GM04504 (cell line): ENCODE measurements at regions not wholly inside any gene's neighbourhood (a gene's known extent, or its start where the extent isn't known, plus 50 kb on each side); places are given as distances from the start of the nearest gene placed in this dataset.

Source experiments
- DNase-seq: peaks from one replicate; pipeline ENCODE4 v3.0.0-alpha.2; 2012; ENCODE audit warnings: low read depth

DNA sequence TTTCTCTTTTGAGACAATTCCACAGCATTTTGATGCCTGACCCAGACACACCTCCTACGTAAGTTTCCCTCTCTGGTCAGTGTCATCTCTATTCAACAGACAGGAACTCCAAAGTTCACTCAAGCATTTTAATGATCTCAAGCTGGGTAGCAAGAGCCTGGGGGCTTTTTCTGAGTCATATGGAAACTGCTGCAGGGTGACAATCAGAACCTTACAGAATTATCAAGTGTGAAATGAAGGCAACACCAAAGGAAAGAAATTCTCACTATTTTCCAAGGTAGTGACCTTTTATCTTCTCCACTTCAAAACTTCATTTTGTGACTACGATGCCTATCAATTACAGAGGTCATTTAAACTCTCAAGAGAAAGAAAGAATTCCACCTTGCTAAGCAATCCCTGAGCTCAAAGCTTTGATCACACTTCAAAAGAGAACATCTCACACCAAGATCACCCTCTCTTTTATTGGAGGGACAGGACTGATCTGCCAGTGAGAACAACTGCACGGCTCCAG is 229.0 kb upstream of the ZC3H12C start:
- DNase-seq = no peak

DNA sequence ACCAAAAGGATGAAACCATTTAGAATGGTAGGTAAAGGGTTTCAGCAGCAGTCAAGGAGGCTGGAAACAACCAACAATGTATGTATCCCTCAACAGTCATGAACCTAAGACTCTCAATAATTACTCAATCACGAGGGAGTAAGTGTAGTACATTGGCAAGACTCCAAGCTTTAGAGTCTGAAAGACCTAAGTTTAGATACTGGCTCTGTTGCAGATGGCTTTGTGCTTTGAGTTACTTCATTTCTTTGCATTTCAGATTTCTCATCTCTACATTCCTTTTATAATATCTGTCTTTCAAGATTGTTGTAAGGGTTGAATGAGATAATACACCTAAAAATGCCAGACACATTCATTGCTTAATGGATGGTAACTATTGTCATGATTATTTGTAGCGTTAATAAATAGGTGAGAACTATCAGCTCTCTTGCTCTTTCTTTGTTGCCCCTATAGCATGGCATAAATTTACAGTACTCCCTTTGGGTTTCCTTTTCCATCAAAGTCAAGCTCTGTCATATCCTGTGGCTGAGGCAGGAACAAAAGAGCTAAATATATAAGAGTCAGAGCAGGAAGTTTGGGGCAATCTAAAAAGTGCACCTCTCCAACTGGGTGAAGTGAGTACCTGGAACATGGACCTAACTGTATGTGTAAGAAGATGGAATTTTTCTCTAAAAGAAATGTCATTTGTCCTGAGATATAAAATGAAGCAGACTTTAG is 228.2 kb upstream of the ZC3H12C start:
- no peak for DNase-seq

DNA sequence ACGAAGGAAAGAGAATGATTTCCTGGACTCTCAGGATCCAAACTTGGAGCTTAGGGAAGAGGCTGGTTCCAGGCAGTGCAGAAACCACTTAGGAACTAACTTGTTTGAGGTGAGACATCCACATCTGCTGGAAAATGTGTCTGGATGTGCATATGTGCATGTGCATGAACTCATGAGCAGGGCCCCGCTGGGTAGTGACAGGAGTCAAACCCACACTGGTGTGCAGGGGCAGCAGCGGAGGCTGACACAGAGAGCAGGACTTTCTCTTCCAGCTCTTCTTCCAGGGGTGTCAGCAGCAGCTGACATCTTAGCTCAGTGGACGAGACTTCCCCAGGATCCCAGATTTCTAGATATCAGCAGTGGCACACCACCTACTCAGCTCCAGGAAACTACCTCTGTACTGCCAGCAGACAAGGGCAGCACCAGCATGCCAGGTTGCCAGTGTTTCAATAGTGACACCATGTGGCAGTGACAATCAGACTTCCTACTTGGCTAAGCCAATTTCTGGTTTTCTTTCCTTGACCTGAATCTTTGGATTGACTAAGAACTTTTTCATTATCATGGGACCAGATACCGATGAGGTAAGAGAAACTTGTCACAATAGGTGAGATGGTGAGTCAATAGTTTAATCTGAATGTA is 227.5 kb upstream of the ZC3H12C start:
- no peak for DNase-seq

DNA sequence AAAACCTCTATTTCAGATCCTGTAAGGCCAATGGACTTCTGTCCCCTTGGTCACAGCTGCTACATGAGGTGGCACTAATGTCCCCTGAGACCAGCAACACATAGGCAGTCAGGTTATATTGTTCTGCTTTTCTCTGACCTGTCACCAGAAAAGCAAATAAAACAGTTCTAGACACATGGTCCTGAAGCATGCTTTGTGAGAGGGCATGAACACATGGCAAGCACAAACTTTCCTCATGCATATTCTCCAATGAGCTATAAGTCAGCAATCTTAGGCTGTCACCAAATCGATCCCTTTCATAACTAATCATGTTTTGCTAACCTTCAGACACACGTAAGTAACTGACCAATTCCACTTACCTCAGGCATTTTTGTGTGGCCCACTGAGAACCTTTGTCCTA is 225.4 kb upstream of the ZC3H12C start:
- DNase-seq = no peak

DNA sequence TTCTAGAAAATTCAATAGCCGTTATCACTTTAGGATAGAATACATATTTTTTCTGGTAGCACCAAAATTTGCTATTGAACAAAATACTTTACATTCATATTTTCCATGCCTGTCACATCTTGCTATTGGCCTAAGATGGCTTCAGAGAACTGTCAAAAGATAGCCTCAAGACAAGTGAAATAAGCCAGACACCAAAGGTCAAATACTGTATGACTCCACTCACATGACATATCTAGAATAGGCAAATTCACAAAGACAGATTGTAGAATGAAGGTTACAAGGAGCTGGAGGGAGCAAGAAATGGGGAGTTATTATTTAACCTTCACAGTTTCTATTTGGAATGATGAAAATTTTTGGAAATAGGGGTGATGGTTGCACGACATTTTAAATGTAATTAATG is 223.7 kb upstream of the ZC3H12C start:
- no peak for DNase-seq

GRCh38 chr11:109870297-109870696 is 222.9 kb upstream of the ZC3H12C start:
- no peak for DNase-seq

DNA sequence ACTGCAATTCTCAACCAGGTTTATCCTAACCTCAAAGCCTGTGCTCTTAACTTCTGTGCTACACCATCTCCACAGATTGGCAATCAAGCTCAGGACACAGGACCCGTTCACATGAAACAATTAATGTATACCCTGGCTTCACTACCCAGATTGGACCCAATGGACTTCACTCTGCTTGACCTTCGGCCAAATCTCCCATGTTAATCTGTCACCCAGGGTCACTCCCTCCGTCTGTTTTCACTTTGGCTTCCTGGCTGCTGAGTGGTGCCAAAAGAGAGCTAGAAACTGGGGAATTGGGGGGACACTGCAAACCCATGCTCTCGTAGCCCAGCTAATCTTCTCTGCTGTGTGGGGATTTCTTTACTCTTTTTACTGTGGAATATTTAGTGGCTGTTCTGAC is 216.1 kb upstream of the ZC3H12C start:
- no peak for DNase-seq

DNA sequence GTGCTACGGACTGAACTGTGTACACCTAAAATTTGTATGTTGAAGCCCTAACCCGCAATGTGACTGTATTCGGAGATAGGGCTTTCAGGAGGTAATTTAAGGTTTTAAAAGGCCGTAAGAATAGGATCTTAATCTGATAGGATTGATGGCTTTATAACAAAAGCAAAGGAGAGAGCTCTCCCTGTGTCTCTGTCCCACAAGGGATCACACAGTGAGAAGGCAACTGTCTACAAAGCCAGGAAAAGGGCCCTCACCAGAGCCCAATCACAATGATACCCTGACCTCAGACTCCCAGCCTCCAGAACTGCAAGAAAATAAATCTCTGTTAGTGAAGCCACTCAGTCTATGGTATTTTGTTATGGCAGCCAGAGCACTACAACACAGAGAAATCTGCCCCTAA is 208.7 kb upstream of the ZC3H12C start:
- DNase-seq = no peak

DNA sequence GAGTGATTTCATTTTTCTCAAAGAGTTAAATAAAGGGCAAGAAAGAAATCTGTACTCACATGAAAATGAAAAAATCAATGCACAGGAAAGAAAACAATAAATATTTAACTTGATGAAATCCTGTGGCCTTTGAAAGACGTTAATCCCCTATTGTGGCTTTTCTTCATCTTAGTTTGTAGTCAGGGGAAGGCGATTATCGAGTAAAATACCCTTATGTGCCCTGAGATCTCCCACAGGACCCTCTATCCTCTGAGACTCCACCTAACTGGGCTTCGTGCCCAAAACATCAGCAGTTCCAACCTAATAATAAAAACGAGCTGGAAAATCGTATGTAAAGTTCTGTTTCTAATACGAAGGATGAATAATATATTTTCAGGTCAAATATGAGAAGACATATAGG is 208.2 kb upstream of the ZC3H12C start:
- no peak for DNase-seq

GRCh38 chr11:109892321-109892794 is 200.8 kb upstream of the ZC3H12C start:
- no peak for DNase-seq

DNA sequence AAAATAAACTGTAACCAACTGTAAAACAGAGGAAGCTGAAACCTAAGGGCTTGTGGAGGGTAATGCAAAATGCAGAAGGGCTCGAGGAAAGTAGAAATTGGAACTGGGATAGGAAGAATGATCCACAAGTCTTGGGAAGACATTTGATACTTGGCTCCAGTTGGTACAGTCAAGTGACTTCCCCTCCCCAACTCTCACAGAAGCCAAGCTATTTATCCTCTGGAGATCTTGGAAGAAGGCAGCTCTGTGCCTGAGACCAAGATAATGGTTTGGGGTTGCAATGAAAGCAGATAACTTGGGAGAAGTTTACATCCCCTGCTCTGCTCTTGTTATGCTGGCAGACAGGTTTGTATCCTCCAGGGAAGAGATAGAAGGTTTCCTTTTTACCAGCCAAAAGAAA is 198.9 kb upstream of the ZC3H12C start:
- DNase-seq = no peak

GRCh38 chr11:109898592-109898991 is 194.6 kb upstream of the ZC3H12C start:
- no peak for DNase-seq

DNA sequence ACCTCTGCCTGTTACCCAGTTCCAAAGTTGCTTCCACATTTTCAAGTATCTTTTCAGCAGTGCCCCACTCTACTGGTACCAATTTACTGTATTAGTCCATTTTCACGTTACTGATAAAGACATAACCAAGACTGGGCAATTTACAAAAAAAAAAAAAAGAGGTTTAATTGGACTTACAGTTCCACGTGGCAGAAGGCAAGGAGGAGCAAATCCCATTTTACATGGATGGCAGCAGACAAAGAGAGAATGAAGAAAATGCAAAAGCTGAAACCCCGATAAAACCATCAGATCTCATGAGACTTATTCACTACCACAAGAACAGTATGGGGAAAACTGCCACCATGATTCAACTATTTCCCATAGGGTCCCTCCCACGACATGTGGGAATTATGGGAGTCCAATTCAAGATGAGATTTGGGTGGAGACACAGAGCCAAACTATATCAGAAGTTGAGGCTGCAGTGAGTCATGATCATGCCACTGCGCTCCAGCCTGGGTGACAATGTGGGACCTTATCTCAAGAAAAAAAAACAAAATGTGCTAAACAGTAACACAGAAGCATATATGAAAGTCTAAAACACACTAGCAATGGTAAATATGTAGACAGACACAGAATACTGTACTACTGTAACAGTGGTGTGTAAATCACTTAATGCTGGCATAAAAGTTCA is 190.3 kb upstream of the ZC3H12C start:
- no peak for DNase-seq

GRCh38 chr11:109911488-109911887 is 181.7 kb upstream of the ZC3H12C start:
- no peak for DNase-seq

GRCh38 chr11:109914038-109914437 is 179.2 kb upstream of the ZC3H12C start:
- no peak for DNase-seq

DNA sequence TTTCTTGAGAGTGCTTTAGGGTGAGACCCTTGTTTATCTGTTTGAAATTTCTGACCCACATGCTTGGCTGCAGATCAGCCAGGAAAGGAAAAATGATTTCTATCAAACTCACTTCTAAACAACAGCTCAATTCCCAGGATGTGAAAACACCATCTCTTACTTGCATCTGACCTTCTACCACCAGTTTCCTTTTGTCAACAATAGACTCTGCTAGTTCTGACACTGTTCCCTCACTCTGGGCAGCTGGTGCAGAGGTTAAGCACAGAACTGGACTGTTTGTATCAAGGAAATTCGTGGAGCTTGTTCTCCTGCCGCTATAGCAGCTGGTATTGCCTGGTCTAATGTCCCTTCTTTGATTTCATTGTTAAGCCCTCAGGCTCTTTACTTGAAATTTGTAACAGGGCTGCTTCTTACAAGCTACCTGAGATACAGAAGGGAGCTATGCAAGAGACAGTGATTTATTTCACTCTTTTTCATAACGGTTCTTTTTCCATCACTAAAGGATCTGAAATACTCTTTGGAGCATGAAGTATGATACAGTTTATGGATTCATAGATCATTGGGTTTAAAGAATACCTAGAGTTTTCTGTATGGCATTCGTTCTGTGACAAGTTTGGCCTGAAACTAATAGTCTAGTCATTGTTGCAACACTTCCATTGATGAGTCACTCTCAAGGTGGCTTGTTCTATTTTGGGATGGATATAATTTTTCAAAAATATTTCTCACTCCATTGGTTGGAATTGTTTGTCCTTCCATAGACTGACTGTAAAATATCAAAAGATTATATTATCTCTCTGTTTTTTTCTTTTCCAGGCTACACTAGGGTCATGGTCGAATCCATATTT is 178.2 kb upstream of the ZC3H12C start:
- peak; percentile 11 for DNase-seq

DNA sequence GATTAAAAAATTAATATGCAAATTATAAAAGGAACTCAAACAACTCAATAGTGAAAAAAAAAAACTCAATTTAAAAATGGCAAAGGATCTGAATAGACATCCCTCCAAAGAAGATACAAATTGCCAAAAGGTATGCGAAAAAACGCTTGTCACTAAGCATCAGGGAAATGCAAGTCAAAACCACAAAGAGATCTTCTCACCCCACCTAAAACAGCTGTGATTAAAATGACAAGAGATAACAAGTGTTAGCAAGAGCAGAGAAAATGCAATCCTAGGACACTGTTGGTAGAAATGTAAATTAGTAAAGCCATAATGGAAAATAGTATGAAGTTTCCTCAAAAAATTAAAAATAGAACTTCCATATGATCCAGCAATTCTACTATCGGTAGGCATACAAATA is 166.3 kb upstream of the ZC3H12C start:
- DNase-seq = no peak

DNA sequence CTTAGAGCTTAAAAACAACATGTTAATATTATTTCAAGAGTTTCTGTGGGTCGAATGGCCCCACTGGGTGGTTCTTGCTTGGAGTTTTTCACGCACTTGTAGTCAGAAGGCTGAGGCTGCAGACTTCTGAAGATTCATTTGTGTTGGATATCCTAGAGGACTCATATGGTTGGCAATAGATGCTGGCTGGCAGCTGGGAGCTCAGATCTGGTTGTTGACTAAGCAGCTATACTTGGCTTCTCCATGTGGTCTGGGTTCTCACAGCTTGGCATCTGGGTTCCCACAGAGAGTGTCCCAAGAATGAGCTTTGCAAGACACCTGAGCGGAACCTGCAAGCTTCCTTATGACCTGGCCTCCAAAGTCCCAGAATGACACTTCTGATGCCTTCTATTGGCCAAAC is 163.9 kb upstream of the ZC3H12C start:
- no peak for DNase-seq

GRCh38 chr11:109933126-109933525 is 160.1 kb upstream of the ZC3H12C start:
- no peak for DNase-seq

DNA sequence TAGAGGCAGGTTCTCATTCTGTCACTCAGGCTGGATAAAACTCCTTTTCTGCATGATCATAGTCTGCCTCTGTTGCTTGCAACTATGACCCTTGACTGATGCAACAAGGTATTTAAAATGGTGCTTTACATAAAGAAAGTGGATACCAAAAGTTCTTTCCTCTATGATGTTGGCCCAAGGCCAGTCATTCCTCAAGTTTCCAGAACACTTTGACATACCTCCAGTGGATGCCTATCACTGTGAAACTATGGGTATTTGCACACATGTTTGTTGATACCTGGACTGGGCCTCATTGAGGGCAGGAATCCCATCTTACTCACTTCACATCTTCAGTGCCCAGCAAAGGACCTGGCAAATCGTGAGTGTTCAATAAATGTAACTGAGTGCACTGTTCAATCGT is 159.0 kb upstream of the ZC3H12C start:
- DNase-seq = no peak

DNA sequence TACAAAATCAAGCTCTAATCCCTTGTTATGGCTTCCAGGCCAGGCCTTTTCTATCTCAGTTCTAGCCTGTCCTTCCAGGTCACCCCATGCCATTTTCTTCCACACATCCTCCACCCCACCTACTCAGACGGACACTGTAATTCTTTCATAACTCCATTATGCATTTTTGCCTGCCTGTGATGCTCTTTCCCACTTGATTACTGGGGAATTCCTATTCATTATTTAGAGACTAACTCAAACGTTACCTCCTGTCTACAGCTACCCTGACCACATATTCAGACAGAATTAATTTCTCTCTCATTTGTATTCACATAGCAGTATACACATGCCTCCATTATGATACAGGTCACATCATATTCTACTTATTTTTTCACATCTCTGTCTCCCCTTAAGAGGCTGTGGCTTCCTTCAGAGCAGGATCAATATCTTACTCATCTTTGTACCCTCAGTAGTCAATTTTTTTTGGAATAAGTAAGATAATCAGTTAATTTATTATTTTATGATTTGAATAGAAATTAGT is 156.5 kb upstream of the ZC3H12C start:
- no peak for DNase-seq

GRCh38 chr11:109937968-109938367 is 155.2 kb upstream of the ZC3H12C start:
- DNase-seq = no peak
